Breast epithelium (tissue), 4 donors: ENCODE measurements at regions not wholly inside any gene's neighbourhood (a gene's known extent, or its start where the extent isn't known, plus 50 kb on each side); places are given as distances from the start of the nearest gene placed in this dataset.

ENCODE experiments used
- DNase-seq, 2 donors: peaks; one replicate each; pipeline ENCODE4 v3.0.0-alpha.2; 2019; ENCODE audit warnings: low spot score in 2 of 2
- H3K27ac ChIP-seq, 2 donors: fragments of 200-600 bp; sonication (generic) in 1 of 2; one replicate each; pipeline ENCODE4 v1.5.1; 2016 to 2019; ENCODE audit warnings: mild to moderate bottlenecking in 1 of 2
- H3K27me3 ChIP-seq, 2 donors: fragments of 200-600 bp; sonication (generic) in 1 of 2; one replicate each; pipeline versions ENCODE4 v1.5.1 to v1.6.0; 2017 to 2019; ENCODE audit warnings: control low read depth in 1 of 2, mild to moderate bottlenecking in 1 of 2
- H3K36me3 ChIP-seq: fragments of 200-600 bp; one replicate; pipeline ENCODE4 v1.5.1; 2019
- H3K4me1 ChIP-seq, 2 donors: fragments of 200-600 bp; sonication (generic); one replicate each; pipeline ENCODE4 v1.5.1; 2016 to 2019; ENCODE audit warnings: control low read depth in 1 of 2
- H3K4me3 ChIP-seq, 3 donors: fragments of 200-600 bp; sonication (generic); 1 replicate in 2 of 3; 2 replicates in 1 of 3; pipeline ENCODE4 v1.5.1; 2016 to 2019; ENCODE audit warnings: mild to moderate bottlenecking in 3 of 3, moderate library complexity in 2 of 3
- H3K9me3 ChIP-seq, 2 donors: fragments of 200-600 bp; sonication (generic) in 1 of 2; one replicate each; pipeline ENCODE4 v1.5.1; 2016 to 2019; ENCODE audit warnings: control low read depth in 1 of 2
- CTCF ChIP-seq, 3 donors: fragments of 450-650 bp; IDR thresholded peaks; one replicate each; pipeline ENCODE4 v1.5.1; 2016 to 2017; ENCODE audit warnings: antibody characterized with exemption in 3 of 3, mild to moderate bottlenecking in 3 of 3, moderate library complexity in 3 of 3
- POLR2A ChIP-seq: fragments of 450-650 bp; IDR thresholded peaks from one replicate; pipeline ENCODE4 v1.6.1; 2016; ENCODE audit warnings: antibody characterized with exemption, mild to moderate bottlenecking, moderate library complexity
- POLR2AphosphoS5 ChIP-seq, 3 donors: sonication (generic); formaldehyde crosslinking; IDR thresholded peaks; one replicate each; pipeline ENCODE4 v1.6.1; 2017; ENCODE audit warnings: antibody characterized with exemption in 3 of 3
- intact Hi-C: fragments of 100-400 bp; cut with DNase I; formaldehyde crosslinking; loops from one replicate; pipeline ENCODE4 v1.15.1; 2023; ENCODE audit warnings: low total_unique reads

DNA sequence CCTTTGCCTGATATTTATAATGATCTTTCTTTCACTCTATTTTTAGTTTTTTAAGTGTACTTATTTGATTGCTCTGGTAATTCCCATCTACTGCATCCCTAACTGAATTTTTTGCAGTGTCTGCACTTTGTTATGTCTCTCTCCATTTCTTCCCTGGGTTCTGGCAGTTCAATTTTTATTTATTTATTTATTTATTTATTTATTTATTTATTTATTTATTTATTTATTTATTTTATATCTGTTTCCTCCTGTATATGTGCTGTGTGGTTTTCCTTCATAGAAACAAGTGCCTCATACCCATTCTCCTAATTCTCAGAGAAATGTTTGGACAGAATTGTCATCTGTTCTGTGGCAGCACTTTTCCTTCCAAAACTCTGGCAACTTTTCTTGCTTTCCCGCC, 2370.8 kb upstream of the WWC1 start:
- intact Hi-C loops = no loop called here
- Histone ChIP-seq H3K27ac (no peak overlapping the region), H3K27me3 (no peaks in the 10 kb centered on the region), H3K9me3 (no peaks in the 10 kb centered on the region), H3K36me3 (no peaks in the 10 kb centered on the region), H3K4me1 (no peaks in the 10 kb centered on the region), H3K4me3 (no peak overlapping the region)
- TF ChIP-seq CTCF (IDR thresholded peaks at IDR 0.05) (no peak), POLR2A (no peak), POLR2AphosphoS5 (IDR thresholded peaks at IDR 0.05) (no peak)
- no peak for DNase-seq

DNA sequence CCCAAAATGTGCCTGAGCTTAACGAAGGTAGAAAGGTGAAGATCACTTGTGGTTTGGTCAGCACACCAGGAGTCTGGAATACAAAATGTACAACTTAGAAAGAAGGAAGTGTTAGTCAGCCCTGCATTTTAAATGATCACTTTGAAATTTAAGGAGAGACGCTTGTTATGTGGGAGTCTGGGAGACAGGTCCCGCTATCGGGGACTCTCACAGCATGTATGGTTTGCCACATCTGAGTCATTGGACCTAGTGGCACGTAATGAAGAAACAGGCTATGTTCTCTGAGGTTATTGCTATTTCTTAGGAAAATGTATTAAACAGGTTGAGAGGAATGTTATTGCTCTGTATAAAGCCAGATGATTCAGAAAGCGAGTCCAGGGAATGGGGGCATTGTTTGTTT, 2362.5 kb upstream of the WWC1 start:
- no peak for DNase-seq
- Histone ChIP-seq H3K27me3 (no peaks in the 10 kb centered on the region), H3K4me1 (no peaks in the 10 kb centered on the region), H3K27ac (no peak overlapping the region), H3K36me3 (no peaks in the 10 kb centered on the region), H3K9me3 (peaks cover 4 to 9% of the 10 kb centered on the region in 2 donors), H3K4me3 (no peak overlapping the region)
- intact Hi-C loops = no loop called here
- TF ChIP-seq CTCF (IDR thresholded peaks at IDR 0.05) (no peak), POLR2AphosphoS5 (IDR thresholded peaks at IDR 0.05) (no peak)

GRCh38 chr5:165940541-165940940, 2350.9 kb upstream of the WWC1 start:
- intact Hi-C loops = no loop called here
- Histone ChIP-seq H3K36me3 (no peaks in the 10 kb centered on the region), H3K27me3 (no peaks in the 10 kb centered on the region), H3K4me1 (no peaks in the 10 kb centered on the region), H3K4me3 (no peak overlapping the region), H3K9me3 (no peaks in the 10 kb centered on the region), H3K27ac (no peak overlapping the region)
- DNase-seq = no peak
- no peak for TF ChIP-seq POLR2A
- TF ChIP-seq CTCF (IDR thresholded peaks at IDR 0.05) = no peak
- no peak for TF ChIP-seq POLR2AphosphoS5 (IDR thresholded peaks at IDR 0.05)

- no peak for DNase-seq
- Histone ChIP-seq H3K36me3 (no peaks in the 10 kb centered on the region), H3K4me3 (no peak overlapping the region), H3K27ac (no peak overlapping the region), H3K9me3 (peaks cover 0 to under 1% of the 10 kb centered on the region in 2 donors), H3K4me1 (no peaks in the 10 kb centered on the region), H3K27me3 (no peaks in the 10 kb centered on the region)
- no peak for TF ChIP-seq CTCF (IDR thresholded peaks at IDR 0.05)
- intact Hi-C loops = no loop called here
Measured at GRCh38 chr5:165956854-165957253, 2334.6 kb upstream of the WWC1 start.

DNA sequence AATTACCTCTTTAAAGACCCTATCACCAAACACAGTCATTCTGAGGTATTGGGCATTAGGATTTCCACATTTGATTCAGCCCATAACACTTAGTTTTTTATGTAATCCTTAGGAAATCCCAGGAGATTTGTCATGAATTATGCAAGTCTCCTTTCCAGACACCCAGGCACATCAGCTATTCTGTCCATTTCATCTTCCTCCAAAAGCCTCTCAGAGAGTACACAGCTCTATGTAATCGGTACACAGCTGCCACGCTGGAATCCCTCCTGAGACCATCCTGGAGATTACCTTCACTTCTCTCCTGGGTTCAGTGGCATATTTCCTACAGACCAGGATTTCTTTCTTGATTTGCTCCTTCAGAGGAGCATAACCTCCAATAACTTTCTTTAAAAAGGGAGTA, 2309.8 kb upstream of the WWC1 start:
- no peak overlapping the region for H3K4me3 ChIP-seq
- DNase-seq = no peak
- peaks cover 0 to 5% of the 10 kb centered on the region in 2 donors for H3K9me3 ChIP-seq
- no peaks in the 10 kb centered on the region for H3K4me1 ChIP-seq
- H3K36me3 ChIP-seq = no peaks in the 10 kb centered on the region
- H3K27ac ChIP-seq = no peak overlapping the region
- intact Hi-C loops = no loop called here
- H3K27me3 ChIP-seq = no peaks in the 10 kb centered on the region
- no peak for TF ChIP-seq POLR2AphosphoS5 (IDR thresholded peaks at IDR 0.05)

DNA sequence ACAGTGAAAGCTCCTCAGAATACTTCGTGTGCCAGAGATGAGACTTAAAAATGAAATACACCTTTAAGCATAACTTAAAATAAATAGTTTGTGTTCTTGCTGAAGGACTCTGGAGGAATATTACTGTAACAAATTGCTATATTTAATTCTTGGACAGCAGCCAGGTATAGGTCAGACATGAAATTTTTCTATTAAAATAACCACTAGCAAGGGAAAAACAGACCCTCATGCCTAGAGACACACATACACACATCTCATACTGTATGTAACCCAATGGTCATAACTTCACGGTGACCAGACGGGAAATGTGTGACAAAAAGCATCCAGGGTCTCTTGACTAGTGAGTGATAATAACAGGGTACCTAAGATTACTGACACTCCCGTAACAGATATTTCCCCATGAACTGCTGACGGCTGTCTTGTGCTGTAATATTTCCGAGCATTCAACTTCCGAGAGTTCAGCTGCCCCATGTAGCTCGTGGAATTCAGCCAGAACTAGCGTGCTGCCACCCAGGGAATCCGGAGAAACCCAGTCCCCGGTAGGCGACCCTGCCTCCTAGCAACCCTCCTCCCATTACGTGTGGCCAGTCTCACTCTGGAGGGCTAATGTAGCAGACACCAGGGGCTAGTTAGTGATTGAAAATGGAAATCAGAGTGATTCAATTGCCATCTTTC, 2295.1 kb upstream of the WWC1 start:
- Histone ChIP-seq H3K4me3 (no peak overlapping the region), H3K27me3 (no peaks in the 10 kb centered on the region), H3K4me1 (no peaks in the 10 kb centered on the region), H3K36me3 (no peaks in the 10 kb centered on the region), H3K27ac (no peak overlapping the region), H3K9me3 (no peaks in the 10 kb centered on the region)
- no peak for TF ChIP-seq POLR2A
- TF ChIP-seq CTCF (IDR thresholded peaks at IDR 0.05) = no peak
- TF ChIP-seq POLR2AphosphoS5 (IDR thresholded peaks at IDR 0.05) = no peak
- intact Hi-C loops = no loop called here
- DNase-seq = no peak
